Peyer's patch (tissue), 4 donors: ENCODE measurements at regions not wholly inside any gene's neighbourhood (a gene's known extent, or its start where the extent isn't known, plus 50 kb on each side); places are given as distances from the start of the nearest gene placed in this dataset.

Experiments
- CTCF ChIP-seq, 6 experiments: fragments of 450-650 bp in 4 of 6; fragments of 200-600 bp in 2 of 6; sonication (generic) in 1 of 6; IDR thresholded peaks; one replicate each; pipeline ENCODE4 v1.5.1; 2017 to 2019; ENCODE audit warnings: antibody characterized with exemption in 6 of 6, mild to moderate bottlenecking in 3 of 6, moderate library complexity in 1 of 6
- POLR2A ChIP-seq, 2 donors: fragments of 450-650 bp; IDR thresholded peaks; one replicate each; pipeline ENCODE4 v1.5.1; 2017; ENCODE audit warnings: antibody characterized with exemption in 2 of 2, mild to moderate bottlenecking in 2 of 2, moderate library complexity in 2 of 2

GRCh38 chr2:217327953-217328621 is 468.2 kb upstream of the TNP1 start:
- TF ChIP-seq CTCF (IDR thresholded peaks at IDR 0.05) (no peak), POLR2A (IDR thresholded peaks at IDR 0.05) (no peak)
